ENCODE measurements at regions not wholly inside any gene's neighbourhood (a gene's known extent, or its start where the extent isn't known, plus 50 kb on each side); places are given as distances from the start of the nearest gene placed in this dataset.

DNA sequence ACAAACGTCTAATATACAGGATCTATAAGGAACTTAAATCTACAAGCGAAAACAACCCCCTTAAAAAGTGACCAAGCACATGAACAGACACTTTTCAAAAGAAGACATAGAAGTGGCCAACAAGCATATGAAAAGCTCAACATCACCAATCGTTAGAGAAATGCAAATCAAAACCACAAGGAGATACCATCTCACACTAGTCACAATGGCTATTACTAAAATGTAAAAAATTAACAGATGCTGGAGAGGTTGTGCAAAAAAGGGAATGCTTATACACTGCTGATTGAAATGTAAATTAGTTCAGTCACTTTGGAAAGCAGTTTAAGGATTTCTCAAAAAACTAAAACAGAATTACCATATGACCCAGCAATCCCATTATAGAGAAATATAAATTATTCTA, 1148.5 kb upstream of the FAM98A start:
- H3K4me1 ChIP-seq = no peaks in the 10 kb centered on the region
- no peaks in the 10 kb centered on the region for H3K27me3 ChIP-seq
- no peak overlapping the region for H3K27ac ChIP-seq
- no peak overlapping the region for H3K4me3 ChIP-seq
- DNase-seq (no peak), ATAC-seq (no peak)
- TF ChIP-seq, protein P1, sequence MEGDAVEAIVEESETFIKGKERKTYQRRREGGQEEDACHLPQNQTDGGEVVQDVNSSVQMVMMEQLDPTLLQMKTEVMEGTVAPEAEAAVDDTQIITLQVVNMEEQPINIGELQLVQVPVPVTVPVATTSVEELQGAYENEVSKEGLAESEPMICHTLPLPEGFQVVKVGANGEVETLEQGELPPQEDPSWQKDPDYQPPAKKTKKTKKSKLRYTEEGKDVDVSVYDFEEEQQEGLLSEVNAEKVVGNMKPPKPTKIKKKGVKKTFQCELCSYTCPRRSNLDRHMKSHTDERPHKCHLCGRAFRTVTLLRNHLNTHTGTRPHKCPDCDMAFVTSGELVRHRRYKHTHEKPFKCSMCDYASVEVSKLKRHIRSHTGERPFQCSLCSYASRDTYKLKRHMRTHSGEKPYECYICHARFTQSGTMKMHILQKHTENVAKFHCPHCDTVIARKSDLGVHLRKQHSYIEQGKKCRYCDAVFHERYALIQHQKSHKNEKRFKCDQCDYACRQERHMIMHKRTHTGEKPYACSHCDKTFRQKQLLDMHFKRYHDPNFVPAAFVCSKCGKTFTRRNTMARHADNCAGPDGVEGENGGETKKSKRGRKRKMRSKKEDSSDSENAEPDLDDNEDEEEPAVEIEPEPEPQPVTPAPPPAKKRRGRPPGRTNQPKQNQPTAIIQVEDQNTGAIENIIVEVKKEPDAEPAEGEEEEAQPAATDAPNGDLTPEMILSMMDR (IDR thresholded peaks at IDR 0.05) = no peak
- WGBS, 2 donors = 60 to 74% methylated on average over 3 of the region's 3 CpGs
- H3K9me3 ChIP-seq = peaks cover 0 to 16% (median 2%) of the 10 kb centered on the region in 11 donors
- intact Hi-C loops (cut with DNase I) = no loop called here
- H3K36me3 ChIP-seq = no peaks in the 10 kb centered on the region

DNA sequence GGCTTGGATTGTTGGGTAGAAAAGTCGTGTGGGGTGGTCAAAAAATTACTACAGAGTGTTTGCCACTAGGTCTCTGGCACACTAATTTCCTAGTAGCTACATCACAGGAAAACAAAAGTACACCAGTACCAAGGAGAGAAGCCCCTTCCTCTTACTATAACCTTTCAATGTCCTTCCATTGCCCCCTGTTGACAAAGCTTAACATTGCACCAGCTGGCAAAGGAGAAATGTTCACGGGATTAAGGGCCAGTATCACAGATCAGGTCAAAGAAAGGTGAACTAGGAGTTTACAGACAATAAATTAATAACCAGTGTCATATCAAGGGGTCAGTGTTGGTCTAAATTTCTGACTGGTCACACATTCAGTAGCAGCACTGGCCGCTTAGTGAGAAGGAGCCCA, 1139.6 kb upstream of the FAM98A start:
- H3K9me3 ChIP-seq = no peaks in the 10 kb centered on the region
- TF ChIP-seq, protein P1 (IDR thresholded peaks at IDR 0.05) = no peak
- H3K27me3 ChIP-seq = no peaks in the 10 kb centered on the region
- 52 to 62% methylated on average over 3 of the region's 3 CpGs for WGBS, 2 donors
- H3K4me3 ChIP-seq = no peak overlapping the region
- no peak overlapping the region for H3K27ac ChIP-seq
- H3K36me3 ChIP-seq = no peaks in the 10 kb centered on the region
- no peak for ATAC-seq
- H3K4me1 ChIP-seq = no peaks in the 10 kb centered on the region
- DNase-seq = no peak
- intact Hi-C loops (cut with DNase I) = no loop called here

DNA sequence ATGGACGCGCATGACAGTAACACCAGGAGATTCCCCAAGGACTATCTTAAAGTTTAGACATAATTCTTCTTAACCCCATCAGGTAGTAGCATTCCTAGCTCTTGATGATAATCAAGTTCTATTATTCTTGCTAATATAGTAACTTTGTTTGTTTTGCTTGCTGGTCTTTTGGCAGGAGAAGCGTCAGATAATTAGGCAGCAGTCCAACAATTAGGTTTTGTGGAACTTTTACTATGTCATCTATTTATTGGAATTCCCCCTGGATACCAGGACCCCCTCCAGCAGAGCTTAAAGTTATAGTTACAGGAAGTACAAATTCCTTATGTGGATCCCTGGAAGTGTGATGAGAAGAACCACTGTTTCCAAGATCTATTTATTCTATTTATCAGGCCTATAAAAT, 1138.0 kb upstream of the FAM98A start:
- Histone ChIP-seq H3K27ac (no peak overlapping the region), H3K27me3 (no peaks in the 10 kb centered on the region), H3K9me3 (no peaks in the 10 kb centered on the region), H3K36me3 (no peaks in the 10 kb centered on the region), H3K4me3 (no peak overlapping the region), H3K4me1 (no peaks in the 10 kb centered on the region)
- WGBS, 2 donors = 67 to 78% methylated on average over 3 of the region's 3 CpGs
- intact Hi-C loops (cut with DNase I) = no loop called here
- ATAC-seq = no peak
- TF ChIP-seq, protein P1 (IDR thresholded peaks at IDR 0.05) = no peak
- DNase-seq = no peak

DNA sequence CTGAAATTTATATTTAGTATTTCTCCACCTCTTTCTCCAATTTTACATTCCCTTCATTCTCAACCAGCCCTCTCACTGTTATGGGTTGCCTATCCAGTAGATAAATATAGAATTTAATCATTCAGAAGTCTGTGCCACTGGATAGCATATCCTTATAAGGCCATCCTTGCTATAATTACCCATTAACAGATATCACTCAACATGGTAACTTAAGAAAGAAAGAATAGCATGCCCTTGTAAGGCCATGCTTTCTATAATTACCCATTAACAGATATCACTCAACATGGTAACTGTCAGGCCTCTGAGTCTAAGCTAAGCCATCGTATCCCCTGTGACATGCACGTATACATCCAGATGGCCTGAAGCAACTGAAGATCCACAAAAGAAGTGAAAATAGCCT, 1137.4 kb upstream of the FAM98A start:
- intact Hi-C loops (cut with DNase I) = no loop called here
- Histone ChIP-seq H3K4me1 (no peaks in the 10 kb centered on the region), H3K27ac (no peak overlapping the region), H3K36me3 (no peaks in the 10 kb centered on the region), H3K27me3 (no peaks in the 10 kb centered on the region), H3K9me3 (no peaks in the 10 kb centered on the region), H3K4me3 (no peak overlapping the region)
- TF ChIP-seq, protein P1 (IDR thresholded peaks at IDR 0.05) = no peak
- DNase-seq (no peak), ATAC-seq (no peak)
- 41 to 71% methylated on average over 2 of the region's 2 CpGs for WGBS, 2 donors

DNA sequence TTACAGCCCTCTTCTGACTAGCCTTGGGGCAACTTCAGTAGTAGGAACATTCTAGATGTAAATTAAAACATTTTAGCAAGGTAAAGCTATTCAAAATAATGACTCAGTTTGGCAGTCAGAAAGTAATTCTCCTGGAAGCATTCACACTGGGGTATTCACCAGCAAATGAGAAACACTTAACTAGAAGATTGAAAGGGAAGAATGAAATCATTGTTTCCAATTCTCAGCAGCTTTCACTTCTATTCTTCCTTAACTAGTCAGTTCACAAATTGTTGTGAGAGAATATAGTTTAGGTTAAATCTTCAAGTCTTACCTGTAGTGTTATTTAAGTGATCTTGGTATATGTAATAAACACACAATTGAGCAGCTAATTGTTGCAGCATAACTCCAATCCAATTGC, 1135.6 kb upstream of the FAM98A start:
- H3K4me1 ChIP-seq = no peaks in the 10 kb centered on the region
- H3K27ac ChIP-seq = no peak overlapping the region
- TF ChIP-seq, protein P1 (IDR thresholded peaks at IDR 0.05) = no peak
- no peak for ATAC-seq
- no peaks in the 10 kb centered on the region for H3K9me3 ChIP-seq
- no peaks in the 10 kb centered on the region for H3K27me3 ChIP-seq
- intact Hi-C loops (cut with DNase I) = no loop called here
- no peaks in the 10 kb centered on the region for H3K36me3 ChIP-seq
- no peak for DNase-seq
- H3K4me3 ChIP-seq = no peak overlapping the region

Measured in heart right ventricle (tissue), 16 donors.